Heart right ventricle (tissue), 16 donors: ENCODE measurements at regions not wholly inside any gene's neighbourhood (a gene's known extent, or its start where the extent isn't known, plus 50 kb on each side); places are given as distances from the start of the nearest gene placed in this dataset.

Experiments
- ATAC-seq, 8 donors: fragments of 200-7000 bp; cut with Tn5 transposase; one replicate each; pipeline ENCODE4 v1.9.1; 2020; ENCODE audit warnings: mild to moderate bottlenecking in 8 of 8, moderate library complexity in 8 of 8, moderate number of reproducible peaks in 1 of 8
- DNase-seq, 2 donors: peaks; one replicate each; pipeline ENCODE4 v3.0.0-alpha.2; 2020
- H3K27ac ChIP-seq, 10 donors: fragments of 200-600 bp; sonication (generic) in 2 of 10; one replicate each; pipeline versions ENCODE4 v1.5.0 to v1.8.0; 2020 to 2022; ENCODE audit warnings: mild to moderate bottlenecking in 3 of 10
- H3K27me3 ChIP-seq, 7 donors: fragments of 200-600 bp; one replicate each; pipeline ENCODE4 v1.8.0; 2021 to 2022; ENCODE audit warnings: mild to moderate bottlenecking in 2 of 7
- H3K36me3 ChIP-seq, 9 donors: fragments of 200-600 bp; sonication (generic) in 1 of 9; one replicate each; pipeline versions ENCODE4 v1.5.0 to v1.8.0; 2020 to 2022; ENCODE audit warnings: mild to moderate bottlenecking in 2 of 9
- H3K4me1 ChIP-seq, 9 donors: fragments of 200-600 bp; sonication (generic) in 1 of 9; one replicate each; pipeline versions ENCODE4 v1.5.0 to v1.8.0; 2020 to 2022; ENCODE audit warnings: mild to moderate bottlenecking in 4 of 9
- H3K4me3 ChIP-seq, 10 donors: fragments of 200-600 bp; sonication (generic) in 2 of 10; one replicate each; pipeline versions ENCODE4 v1.5.0 to v1.8.0; 2020 to 2022; ENCODE audit warnings: mild to moderate bottlenecking in 7 of 10, moderate library complexity in 2 of 10
- H3K9me3 ChIP-seq, 11 donors: fragments of 200-600 bp in 10 of 11; sonication (generic) in 2 of 11; one replicate each; pipeline versions ENCODE4 v1.5.0 to v1.8.0; 2013 to 2022; ENCODE audit warnings: mild to moderate bottlenecking in 2 of 11, control low read depth in 1 of 11, moderate library complexity in 1 of 11
- CTCF ChIP-seq, 9 donors: fragments of 200-600 bp; sonication (generic) in 2 of 9; IDR thresholded peaks; one replicate each; pipeline versions ENCODE4 v1.5.0 to v1.8.0; 2021 to 2022; ENCODE audit warnings: antibody characterized with exemption in 9 of 9, mild to moderate bottlenecking in 5 of 9, moderate library complexity in 1 of 9
- WGBS, 2 donors: extraction: QIAGEN DNeasy Blood & Tissue Kit; methylation state at CpG; one replicate each; pipeline ENCODE4 v1.1.7; 2013; ENCODE audit warnings: inconsistent platforms in 1 of 2; 5-methylcytosine and 5-hydroxymethylcytosine counted together
- intact Hi-C, 10 donors: fragments of 100-400 bp; cut with DNase I; formaldehyde crosslinking; loops; one replicate each; pipeline versions ENCODE4 v1.11.1 to v1.14.2; 2022
- donor health status: Arrhythmogenic right ventricular cardiomyopathy.
- donor health status: ischemic (EF 13 %, LVEDD 7.1; RV severe dilation, severe dysfunction).
- donor health status: healthy with polysubstance abuse.
- donor health status: DM: no; HTN: yes; CAD: no.
- donor health status: DM: no; HTN: no; CAD: no.
- donor health status: ischemic (EF 25% LVEDD 6.9; RV normal size, moderate dysfunction).
- donor health status: ischemic (EF 25% LVEDD 5.7; RV mildly dilated, moderate dysfunction).
- donor health status: healthy.
- donor health status: DM: yes; HTN: yes; CAD: no.
- donor health status: Ischemic cardiomyopathy.
- donor health status: ischemic (EF 35%, LVEDD 5.7; RV mildly dilated, moderate dysfunction).
- donor health status: nonischemic (EF 11% LVEDD 7.7; RV severe dilation, severe dysfunction).
- donor health status: DM: yes; HTN: yes; CAD: no.
- donor health status: PGD.
- donor health status: ischemic (EF 29% LVEDD 5.4; RV normal size, mild dysfunction).
- donor health status: nonischemic (EF 23%, LVEDD 6.1; RV moderate dilation, normal function).

GRCh38 chr16:72427783-72428331, 255.9 kb upstream of the PMFBP1 start:
- intact Hi-C loops = no loop called here
- Histone ChIP-seq H3K4me3 (no peak overlapping the region), H3K4me1 (no peaks in the 10 kb centered on the region), H3K36me3 (no peaks in the 10 kb centered on the region), H3K27ac (no peak overlapping the region), H3K27me3 (no peaks in the 10 kb centered on the region), H3K9me3 (peaks cover 0 to 16% (median 0%) of the 10 kb centered on the region in 11 donors)
- TF ChIP-seq CTCF (IDR thresholded peaks at IDR 0.05) = no peak
- 86 to 92% methylated on average over 8 of the region's 8 CpGs for WGBS, 2 donors
- ATAC-seq (no peak), DNase-seq (no peak)

GRCh38 chr16:72427051-72427782, 255.3 kb upstream of the PMFBP1 start:
- 91 to 92% methylated on average over 17 of the region's 17 CpGs for WGBS, 2 donors
- H3K36me3 ChIP-seq = no peaks in the 10 kb centered on the region
- H3K27ac ChIP-seq = no peak overlapping the region
- no peak for ATAC-seq
- DNase-seq = no peak
- H3K9me3 ChIP-seq = peaks cover 0 to 19% (median 6%) of the 10 kb centered on the region in 11 donors
- no peaks in the 10 kb centered on the region for H3K4me1 ChIP-seq
- no peaks in the 10 kb centered on the region for H3K27me3 ChIP-seq
- no peak for TF ChIP-seq CTCF (IDR thresholded peaks at IDR 0.05)
- intact Hi-C loops = no loop called here
- no peak overlapping the region for H3K4me3 ChIP-seq

- intact Hi-C loops = no loop called here
- Histone ChIP-seq H3K4me1 (no peaks in the 10 kb centered on the region), H3K27me3 (no peaks in the 10 kb centered on the region), H3K9me3 (peaks cover 0 to 27% (median 7%) of the 10 kb centered on the region in 11 donors), H3K4me3 (no peak overlapping the region), H3K36me3 (no peaks in the 10 kb centered on the region), H3K27ac (no peak overlapping the region)
- no peak for TF ChIP-seq CTCF (IDR thresholded peaks at IDR 0.05)
- ATAC-seq (no peak), DNase-seq (no peak)
- 94 to 96% methylated on average over 7 of the region's 7 CpGs for WGBS, 2 donors
Observed at GRCh38 chr16:72426386-72426785, 254.4 kb upstream of the PMFBP1 start.

GRCh38 chr16:72425571-72426341, 253.8 kb upstream of the PMFBP1 start:
- no peaks in the 10 kb centered on the region for H3K27me3 ChIP-seq
- H3K9me3 ChIP-seq = peaks cover 0 to 33% (median 7%) of the 10 kb centered on the region in 11 donors
- TF ChIP-seq CTCF (IDR thresholded peaks at IDR 0.05) = no peak
- 88 to 90% methylated on average over 34 of the region's 34 CpGs for WGBS, 2 donors
- H3K4me3 ChIP-seq = no peak overlapping the region
- no peak overlapping the region for H3K27ac ChIP-seq
- DNase-seq = no peak
- no peaks in the 10 kb centered on the region for H3K4me1 ChIP-seq
- no peaks in the 10 kb centered on the region for H3K36me3 ChIP-seq
- no peak for ATAC-seq
- intact Hi-C loops = no loop called here
